Ovary (tissue), 7 donors: ENCODE measurements at regions not wholly inside any gene's neighbourhood (a gene's known extent, or its start where the extent isn't known, plus 50 kb on each side); places are given as distances from the start of the nearest gene placed in this dataset.

Experiments
- DNase-seq, 5 donors: peaks; one replicate each; pipeline ENCODE4 v3.0.0-alpha.2; 2019 to 2020
- H3K27ac ChIP-seq, 2 donors: fragments of 200-600 bp; one replicate each; pipeline versions ENCODE4 v1.5.1 to v1.8.0; 2019 to 2022
- H3K27me3 ChIP-seq: fragments of 200-600 bp; one replicate; pipeline ENCODE4 v1.8.0; 2022
- H3K36me3 ChIP-seq: fragments of 200-600 bp; sonication (generic); one replicate; pipeline ENCODE4 v1.5.1; 2019
- H3K4me1 ChIP-seq: one replicate; pipeline ENCODE4 v1.8.1; 2013; ENCODE audit warnings: mild to moderate bottlenecking, moderate library complexity; ENCODE audit not compliant: insufficient read depth
- H3K4me3 ChIP-seq: fragments of 200-600 bp; sonication (generic); one replicate; pipeline ENCODE4 v1.5.1; 2017
- H3K9me3 ChIP-seq, 2 donors: fragments of 200-600 bp in 1 of 2; sonication (generic) in 1 of 2; one replicate each; pipeline versions ENCODE4 v1.5.1 to v1.8.1; 2013 to 2019; ENCODE audit warnings: mild to moderate bottlenecking in 1 of 2, moderate library complexity in 1 of 2
- EP300 ChIP-seq: sonication (generic); formaldehyde crosslinking; IDR thresholded peaks from one replicate; pipeline ENCODE4 v1.6.1; 2017; ENCODE audit warnings: antibody characterized with exemption
- POLR2A ChIP-seq: fragments of 450-650 bp; IDR thresholded peaks from one replicate; pipeline ENCODE4 v1.6.1; 2017; ENCODE audit warnings: antibody characterized with exemption, mild to moderate bottlenecking, moderate library complexity
- WGBS, 3 donors: extraction: QIAGEN DNeasy Blood & Tissue Kit in 1 of 3; methylation state at CpG; one replicate each; pipeline versions ENCODE4 v1.1.5 to v1.1.7; 2013 to 2017; 5-methylcytosine and 5-hydroxymethylcytosine counted together
- intact Hi-C, 4 donors: fragments of 100-400 bp; cut with DNase I; formaldehyde crosslinking; loops; one replicate each; pipeline versions ENCODE4 v1.11.0 to v1.15.1; 2022 to 2023
- TF ChIP-seq, protein P1 (sequence below), 3 donors: fragments of 450-650 bp in 2 of 3; fragments of 200-600 bp in 1 of 3; IDR thresholded peaks; one replicate each; pipeline versions ENCODE4 v1.5.1 to v1.8.0; 2016 to 2022; ENCODE audit warnings: antibody characterized with exemption in 3 of 3, mild to moderate bottlenecking in 1 of 3
- donor health status: DM: no; HTN: no; CAD: no; lungs with moderate emphysema.
- donor health status: DM: no; HTN: no; CAD: no.
- donor health status: Bipolar disorder and iron deficiency.
- donor health status: DM: no; HTN: no; CAD: no.
- donor health status: DM: yes; HTN: yes; CAD: no.

GRCh38 chr3:164852866-164853265 is 225.4 kb downstream of the SI start:
- Histone ChIP-seq H3K36me3 (no peaks in the 10 kb centered on the region), H3K4me3 (no peak overlapping the region), H3K27me3 (no peaks in the 10 kb centered on the region), H3K27ac (no peak overlapping the region), H3K4me1 (no peaks in the 10 kb centered on the region), H3K9me3 (no peaks in the 10 kb centered on the region)
- DNase-seq = no peak
- TF ChIP-seq EP300 = no peak
- no peak for TF ChIP-seq POLR2A
- TF ChIP-seq, protein P1, sequence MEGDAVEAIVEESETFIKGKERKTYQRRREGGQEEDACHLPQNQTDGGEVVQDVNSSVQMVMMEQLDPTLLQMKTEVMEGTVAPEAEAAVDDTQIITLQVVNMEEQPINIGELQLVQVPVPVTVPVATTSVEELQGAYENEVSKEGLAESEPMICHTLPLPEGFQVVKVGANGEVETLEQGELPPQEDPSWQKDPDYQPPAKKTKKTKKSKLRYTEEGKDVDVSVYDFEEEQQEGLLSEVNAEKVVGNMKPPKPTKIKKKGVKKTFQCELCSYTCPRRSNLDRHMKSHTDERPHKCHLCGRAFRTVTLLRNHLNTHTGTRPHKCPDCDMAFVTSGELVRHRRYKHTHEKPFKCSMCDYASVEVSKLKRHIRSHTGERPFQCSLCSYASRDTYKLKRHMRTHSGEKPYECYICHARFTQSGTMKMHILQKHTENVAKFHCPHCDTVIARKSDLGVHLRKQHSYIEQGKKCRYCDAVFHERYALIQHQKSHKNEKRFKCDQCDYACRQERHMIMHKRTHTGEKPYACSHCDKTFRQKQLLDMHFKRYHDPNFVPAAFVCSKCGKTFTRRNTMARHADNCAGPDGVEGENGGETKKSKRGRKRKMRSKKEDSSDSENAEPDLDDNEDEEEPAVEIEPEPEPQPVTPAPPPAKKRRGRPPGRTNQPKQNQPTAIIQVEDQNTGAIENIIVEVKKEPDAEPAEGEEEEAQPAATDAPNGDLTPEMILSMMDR (IDR thresholded peaks at IDR 0.05) = no peak
- intact Hi-C loops = loop anchor here in 1 of 4 donors (10.0 kb wide), 1 partner anchor 178 kb away; no protein-coding TSS in a partner anchor
- WGBS, 3 donors = 26 to 37% (median 29%) methylated on average over 1 of the region's 1 CpG

- Histone ChIP-seq H3K4me1 (no peaks in the 10 kb centered on the region), H3K27ac (no peak overlapping the region), H3K9me3 (no peaks in the 10 kb centered on the region), H3K27me3 (no peaks in the 10 kb centered on the region), H3K36me3 (no peaks in the 10 kb centered on the region), H3K4me3 (no peak overlapping the region)
- DNase-seq = no peak
- TF ChIP-seq, protein P1 (IDR thresholded peaks at IDR 0.05) = no peak
- no peak for TF ChIP-seq POLR2A
- intact Hi-C loops = loop anchor here in 1 of 4 donors (10.0 kb wide), 1 partner anchor 177 kb away; no protein-coding TSS in a partner anchor
- WGBS, 3 donors = 89 to 92% (median 91%) methylated on average over 1 of the region's 1 CpG
Measured at GRCh38 chr3:164851905-164852304, 226.4 kb downstream of the SI start.

DNA sequence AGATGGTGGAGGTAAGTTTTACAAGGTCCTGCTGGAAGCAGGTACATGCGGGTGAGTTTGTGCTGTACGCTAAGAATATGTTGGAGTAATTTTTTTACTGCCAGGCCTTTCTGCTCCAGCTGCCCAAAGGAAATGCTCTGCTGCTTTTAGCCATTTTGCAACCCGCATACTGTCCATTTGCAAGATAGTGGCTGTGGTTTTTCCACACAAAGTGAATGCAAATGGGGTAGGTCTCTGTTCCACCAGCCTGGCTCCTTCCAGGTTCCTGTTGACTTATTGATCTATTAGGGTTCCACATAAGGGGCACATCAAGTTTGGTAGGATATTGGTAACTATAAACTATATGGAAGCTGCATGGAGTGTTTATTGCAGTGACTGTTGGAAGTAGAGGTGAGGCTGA is 227.1 kb downstream of the SI start:
- 83 to 97% (median 92%) methylated on average over 3 of the region's 3 CpGs for WGBS, 3 donors
- Histone ChIP-seq H3K27ac (no peak overlapping the region), H3K27me3 (no peaks in the 10 kb centered on the region), H3K4me3 (no peak overlapping the region), H3K36me3 (no peaks in the 10 kb centered on the region), H3K9me3 (no peaks in the 10 kb centered on the region), H3K4me1 (no peaks in the 10 kb centered on the region)
- no peak for TF ChIP-seq POLR2A
- TF ChIP-seq, protein P1 (IDR thresholded peaks at IDR 0.05) = no peak
- no peak for TF ChIP-seq EP300
- no peak for DNase-seq
- intact Hi-C loops = loop anchor here in 1 of 4 donors (10.0 kb wide), 1 partner anchor 176 kb away; no protein-coding TSS in a partner anchor

- no peak overlapping the region for H3K27ac ChIP-seq
- no peaks in the 10 kb centered on the region for H3K36me3 ChIP-seq
- DNase-seq = no peak
- H3K4me3 ChIP-seq = no peak overlapping the region
- no peaks in the 10 kb centered on the region for H3K9me3 ChIP-seq
- WGBS, 3 donors = 79 to 86% (median 83%) methylated on average over 4 of the region's 4 CpGs
- H3K27me3 ChIP-seq = no peaks in the 10 kb centered on the region
- no peak for TF ChIP-seq POLR2A
- no peak for TF ChIP-seq EP300
- TF ChIP-seq, protein P1 (IDR thresholded peaks at IDR 0.05) = no peak
- intact Hi-C loops = no loop called here
- no peaks in the 10 kb centered on the region for H3K4me1 ChIP-seq
Measured at GRCh38 chr3:164848923-164849322, 229.4 kb downstream of the SI start.
